SKM-1 treated with dmso at 0.1 percent for 144 hours (cell line): ENCODE measurements at regions not wholly inside any gene's neighbourhood (a gene's known extent, or its start where the extent isn't known, plus 50 kb on each side); places are given as distances from the start of the nearest gene placed in this dataset.
"Not testable (repeated sequence)": the region's sequence is repeated elsewhere in the genome, so short reads cannot be mapped to it uniquely, and the experiment has no call there.

Experiments used
- DNase-seq: peaks from one replicate; lab custom pipeline; 2025; ENCODE audit not compliant: unreplicated experiment; lab: John Stamatoyannopoulos, UW

- no peak for DNase-seq
Observed at GRCh38 chr10:114708084-114708483, 50.0 kb upstream of the ABLIM1 start.

GRCh38 chr10:114708717-114709335 is 50.8 kb upstream of the ABLIM1 start:
- DNase-seq, result peak; percentile 71

GRCh38 chr10:114709984-114710383 is 51.9 kb upstream of the ABLIM1 start:
- no peak for DNase-seq

- no peak for DNase-seq
Observed at GRCh38 chr10:114711176-114711868, 53.2 kb upstream of the ABLIM1 start.

DNA sequence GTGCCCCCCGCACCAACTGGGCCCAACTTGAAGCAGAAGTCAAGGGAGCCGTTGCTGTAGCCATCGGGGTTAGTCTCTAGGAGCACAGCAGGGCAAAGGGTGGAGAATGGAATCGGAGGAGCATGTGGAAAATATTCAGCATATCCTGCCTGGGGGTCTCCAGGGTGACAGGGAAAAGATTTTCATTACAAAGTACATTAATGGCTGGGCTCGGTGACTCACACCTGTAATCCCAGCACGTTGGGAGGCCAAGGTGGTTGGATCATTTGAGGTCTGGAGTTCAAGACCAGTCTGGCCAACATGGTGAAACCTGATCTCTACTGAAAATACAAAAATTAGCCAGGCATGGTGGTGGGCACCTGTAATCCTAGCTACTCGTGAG is 53.8 kb upstream of the ABLIM1 start:
- no peak for DNase-seq

DNA sequence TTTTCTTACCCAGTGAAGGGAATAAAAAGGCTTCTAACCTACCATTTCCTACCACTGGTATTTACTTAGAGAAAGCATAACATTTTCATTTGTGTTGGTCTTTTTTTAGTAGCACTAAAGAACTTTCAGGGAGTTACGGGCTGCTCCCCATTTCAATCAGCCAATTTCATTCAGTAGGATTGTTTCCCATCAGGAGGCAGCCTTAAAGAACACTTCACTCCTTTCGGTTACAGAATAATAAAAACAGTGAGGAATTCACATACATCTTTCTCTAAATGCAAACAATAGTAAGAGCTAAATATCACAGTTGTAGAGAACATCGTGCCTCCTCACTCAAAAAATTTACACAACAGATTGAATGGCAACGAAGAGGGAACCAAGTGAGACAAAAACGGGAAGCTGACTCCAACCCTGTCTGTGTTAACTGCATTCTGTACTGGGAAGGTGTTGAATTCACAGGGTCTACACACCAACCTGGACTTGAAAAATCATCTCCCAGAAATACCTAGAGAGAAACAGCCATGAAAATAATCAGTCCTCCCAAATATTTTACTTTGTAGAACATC is 55.5 kb upstream of the ABLIM1 start:
- peak; percentile 47 for DNase-seq

DNA sequence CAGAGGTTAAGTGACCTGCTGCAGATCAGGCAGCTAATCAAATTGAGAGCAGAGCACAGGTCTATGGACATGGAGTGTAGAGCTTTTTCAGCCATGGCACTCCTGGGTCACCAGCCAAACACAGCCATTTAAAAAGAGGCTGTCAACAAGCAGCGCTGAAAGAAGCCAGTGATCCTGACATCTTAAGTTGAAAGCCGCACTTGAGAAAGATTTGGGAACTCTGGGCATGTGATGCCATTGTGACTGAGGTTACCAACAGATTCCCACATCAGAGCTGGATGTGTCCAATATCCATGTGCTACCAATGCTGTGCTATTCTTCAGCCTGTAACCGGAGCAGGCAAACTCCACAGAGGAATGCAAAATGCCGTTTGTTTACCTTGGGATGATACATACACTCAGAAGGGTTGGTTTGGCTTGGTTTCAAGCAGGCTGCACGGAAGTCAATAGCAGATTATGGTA is 56.2 kb upstream of the ABLIM1 start:
- no peak for DNase-seq

DNA sequence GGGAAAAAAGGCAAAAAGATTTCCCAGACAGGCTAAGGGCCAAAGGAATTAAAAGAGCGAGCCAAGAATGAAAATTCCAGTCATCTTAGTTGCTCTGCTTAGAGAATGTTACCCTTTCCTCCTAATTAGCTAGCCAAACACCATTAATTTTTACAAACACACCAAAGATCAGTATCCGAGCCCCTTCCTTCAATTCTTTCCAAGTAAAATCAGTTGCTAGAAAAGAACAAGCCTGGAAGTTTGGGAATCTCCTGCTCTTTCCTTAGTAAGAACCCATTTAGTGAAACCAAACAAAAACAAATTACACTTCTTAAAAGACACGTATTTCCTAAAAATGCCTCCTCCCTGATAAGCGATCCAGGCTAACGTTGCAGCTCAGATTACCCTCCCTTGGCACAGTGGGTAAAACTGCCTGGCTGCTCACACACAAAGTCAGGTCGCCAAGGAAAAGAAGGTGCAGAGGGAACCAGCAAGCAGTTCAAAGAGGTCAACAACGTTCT is 57.1 kb upstream of the ABLIM1 start:
- DNase-seq, result no peak

DNA sequence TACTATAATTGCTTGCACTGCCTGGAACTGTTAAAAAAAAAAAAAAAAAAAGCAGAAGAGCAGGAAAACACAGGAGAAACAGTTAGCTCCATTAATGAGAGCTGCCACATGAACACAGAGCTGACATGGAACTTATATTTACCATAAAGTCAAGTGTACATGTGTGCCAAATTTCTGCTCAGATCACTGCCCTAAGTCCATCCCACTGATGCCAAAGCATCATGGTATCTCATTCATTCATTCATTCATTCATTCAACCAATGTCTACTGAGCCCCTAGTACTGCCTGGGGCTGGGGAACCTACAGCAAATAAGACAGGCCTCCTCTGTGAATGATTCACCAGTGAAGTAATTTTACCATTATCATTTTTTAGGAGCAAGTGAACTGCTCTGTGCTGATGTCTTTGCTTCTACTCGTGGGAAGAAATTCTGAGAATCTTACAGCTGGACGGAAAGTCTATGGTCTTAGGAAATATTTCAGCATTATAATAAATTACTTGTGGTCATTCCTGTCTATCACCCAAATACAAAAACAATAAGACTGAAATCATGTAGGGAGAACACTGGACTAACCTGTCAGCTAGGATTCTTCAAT is 58.8 kb upstream of the ABLIM1 start:
- no peak for DNase-seq

- not testable (repeated sequence) for DNase-seq
Observed at GRCh38 chr10:114717881-114718280, 59.8 kb upstream of the ABLIM1 start.

DNA sequence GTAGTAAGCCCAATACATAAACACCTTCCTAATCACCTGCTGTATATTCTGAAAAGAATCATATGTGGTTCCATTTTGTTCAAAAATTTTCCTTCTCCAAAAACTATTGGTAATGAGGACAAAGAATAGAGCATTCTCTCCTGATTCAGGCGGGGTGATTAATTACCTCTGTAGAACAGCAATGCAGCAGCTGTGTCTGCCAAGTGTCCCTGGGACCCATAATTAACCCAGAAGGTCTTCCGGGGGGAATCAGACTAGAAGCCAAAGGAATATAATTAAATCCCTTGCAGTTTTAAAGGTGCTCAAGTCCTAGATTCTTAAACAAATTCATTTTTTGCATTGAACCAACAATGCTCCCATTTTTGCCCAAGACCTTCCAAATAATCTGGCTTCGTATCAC is 60.3 kb upstream of the ABLIM1 start:
- DNase-seq, result no peak

GRCh38 chr10:114719311-114719710 is 61.2 kb upstream of the ABLIM1 start:
- DNase-seq, result no peak

DNA sequence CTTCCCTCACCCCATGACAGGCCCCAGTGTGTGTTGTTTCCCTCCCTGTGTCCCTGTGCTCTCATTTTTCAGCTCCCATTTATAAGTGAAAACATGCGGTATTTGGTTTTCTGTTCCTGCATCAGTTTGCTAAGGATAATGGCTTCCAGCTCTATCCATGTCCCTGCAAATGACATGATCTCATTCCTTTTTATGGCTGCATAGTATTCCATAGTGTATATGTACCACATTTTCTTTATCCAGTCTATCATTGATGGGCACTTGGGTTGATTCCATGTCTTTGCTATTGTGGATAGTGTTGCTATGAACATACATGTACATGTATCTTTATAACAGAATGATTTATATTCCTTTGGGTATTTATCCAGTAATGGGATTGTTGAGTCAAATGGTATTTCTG is 61.9 kb upstream of the ABLIM1 start:
- not testable (repeated sequence) for DNase-seq

- no peak for DNase-seq
Observed at GRCh38 chr10:114720685-114721278, 62.7 kb upstream of the ABLIM1 start.

GRCh38 chr10:114722136-114722535 is 64.1 kb upstream of the ABLIM1 start:
- not testable (repeated sequence) for DNase-seq

DNA sequence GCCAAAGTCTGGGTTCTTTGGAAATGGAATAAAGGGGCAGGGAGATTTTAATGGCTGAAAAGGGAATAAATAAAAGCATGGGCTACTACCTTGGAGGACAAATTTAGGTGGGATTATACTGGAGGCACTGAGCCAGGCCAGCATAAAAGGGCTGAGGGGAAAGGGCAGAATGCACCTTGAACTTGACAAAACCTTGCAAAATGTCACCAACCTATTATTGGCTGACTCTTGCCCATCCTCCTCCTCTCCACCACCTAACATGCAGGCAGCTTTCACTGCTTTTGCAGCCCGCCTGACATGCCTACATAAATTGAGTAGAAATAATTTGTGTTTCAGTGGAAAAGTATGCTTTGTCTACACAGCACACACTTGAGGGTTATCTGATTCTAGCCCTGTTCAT is 65.3 kb upstream of the ABLIM1 start:
- DNase-seq, result no peak

DNA sequence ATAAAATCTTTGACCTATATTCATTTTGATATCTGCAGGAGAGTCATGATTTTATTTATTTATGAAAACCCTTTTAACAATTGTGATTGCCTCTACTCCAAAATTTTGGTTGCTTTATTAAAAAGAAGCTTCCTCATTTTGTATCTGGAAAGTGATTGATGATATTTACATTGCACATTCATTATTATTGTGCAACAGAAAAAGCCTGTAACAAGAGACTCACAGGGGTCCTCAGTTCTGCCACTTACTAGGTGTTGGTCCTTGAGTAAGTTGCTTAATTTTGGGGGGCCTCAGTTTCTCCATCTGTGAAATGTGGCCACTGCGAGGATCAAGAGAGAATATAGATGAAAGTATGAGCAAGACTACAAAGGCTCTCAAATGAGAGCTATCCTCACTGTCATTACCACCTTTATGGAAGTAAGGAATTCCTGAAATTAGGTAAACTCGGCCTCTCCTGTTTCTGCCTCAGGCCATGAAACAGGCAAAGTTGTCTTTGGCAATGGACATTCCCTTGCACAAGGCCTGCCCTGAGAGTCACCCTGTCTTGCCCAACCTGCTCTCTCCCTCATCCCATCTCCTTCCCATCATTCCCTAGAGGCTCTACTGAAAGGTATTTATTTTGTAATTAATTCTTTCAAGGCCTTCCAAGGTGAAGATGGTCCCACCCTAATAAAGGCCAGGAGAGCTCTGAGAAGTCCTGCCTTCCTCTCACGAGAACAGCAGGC is 66.1 kb upstream of the ABLIM1 start:
- DNase-seq, result no peak

DNA sequence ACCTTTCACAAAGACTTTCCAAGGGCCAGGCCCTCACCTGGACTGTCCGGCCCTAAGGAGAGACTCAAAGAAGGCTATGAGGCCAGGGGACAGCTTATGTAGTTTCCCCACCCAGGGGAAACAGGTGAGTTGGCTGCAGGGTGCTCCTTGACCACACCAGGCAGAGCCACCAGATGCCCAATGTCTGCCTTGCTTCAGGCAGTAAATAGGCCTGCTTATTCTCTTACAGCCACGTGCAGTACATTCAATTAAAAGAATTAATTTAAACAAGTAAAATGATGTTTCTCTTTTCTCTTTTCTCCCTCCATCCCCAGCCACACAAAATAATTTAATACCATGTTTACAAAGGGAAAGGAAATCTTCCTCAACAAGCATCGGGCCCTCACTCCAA is 66.6 kb upstream of the ABLIM1 start:
- no peak for DNase-seq

GRCh38 chr10:114726820-114727271 is 68.8 kb upstream of the ABLIM1 start:
- DNase-seq, result no peak

DNA sequence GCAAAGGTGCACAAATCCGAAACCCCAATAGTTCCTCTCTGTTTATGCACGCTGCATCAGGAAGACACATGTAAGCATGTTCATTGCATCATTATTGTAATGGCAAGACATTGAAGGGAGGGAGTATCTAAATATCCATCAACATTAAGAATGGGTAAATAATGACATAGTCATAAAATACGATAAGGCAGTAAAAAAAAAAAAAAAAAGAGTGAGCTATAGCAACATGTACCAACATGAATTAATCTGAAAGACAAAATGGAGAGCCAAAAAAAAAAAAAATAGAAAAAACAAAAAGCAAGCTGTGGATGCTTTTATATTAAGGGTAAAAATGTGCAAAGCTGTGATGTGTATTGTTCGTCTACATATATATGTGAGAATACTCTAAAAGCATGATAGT is 70.2 kb upstream of the ABLIM1 start:
- no peak for DNase-seq
